H9 (cell line): ENCODE measurements at regions not wholly inside any gene's neighbourhood (a gene's known extent, or its start where the extent isn't known, plus 50 kb on each side); places are given as distances from the start of the nearest gene placed in this dataset.

Experiments used
- DNase-seq: peaks from one replicate; pipeline ENCODE4 v3.0.0-alpha.2; 2017
- H2AFZ ChIP-seq: one replicate; pipeline ENCODE4 v1.6.1; 2013; ENCODE audit warnings: mild to moderate bottlenecking, low read length, control low read depth, moderate library complexity
- H2AK5ac ChIP-seq: 2 replicates; pipeline ENCODE4 v1.6.1; 2013; ENCODE audit warnings: low read length, control low read depth, mixed read lengths; ENCODE audit not compliant: insufficient read length
- H2BK120ac ChIP-seq: one replicate; pipeline ENCODE4 v1.6.1; 2013; ENCODE audit warnings: low read depth, mild to moderate bottlenecking, low read length, control low read depth, inconsistent platforms; ENCODE audit not compliant: poor library complexity, severe bottlenecking
- H2BK12ac ChIP-seq: 2 replicates; pipeline ENCODE4 v1.6.1; 2013; ENCODE audit warnings: low read length, control low read depth, mixed read lengths, low read depth; ENCODE audit not compliant: insufficient read length
- H2BK15ac ChIP-seq: 2 replicates; pipeline ENCODE4 v1.6.1; 2013; ENCODE audit warnings: low read depth, low read length, control low read depth
- H2BK20ac ChIP-seq: one replicate; pipeline ENCODE4 v1.6.1; 2013; ENCODE audit warnings: low read depth, mild to moderate bottlenecking, low read length, control low read depth, inconsistent platforms; ENCODE audit not compliant: poor library complexity, severe bottlenecking
- H2BK5ac ChIP-seq: 2 replicates; pipeline ENCODE4 v1.6.1; 2013; ENCODE audit warnings: low read length, control low read depth, mixed read lengths; ENCODE audit not compliant: insufficient read length
- H3K14ac ChIP-seq: 2 replicates; pipeline ENCODE4 v1.6.1; 2013; ENCODE audit warnings: low read length, control low read depth; ENCODE audit not compliant: insufficient read depth
- H3K18ac ChIP-seq: 2 replicates; pipeline ENCODE4 v1.6.1; 2013; ENCODE audit warnings: low read depth, mild to moderate bottlenecking, mixed read lengths, low read length, control low read depth; ENCODE audit not compliant: insufficient read length
- H3K23ac ChIP-seq: 2 replicates; pipeline ENCODE4 v1.6.1; 2013; ENCODE audit warnings: low read length, control low read depth, mixed read lengths, low read depth; ENCODE audit not compliant: insufficient read length
- H3K23me2 ChIP-seq: 2 replicates; pipeline ENCODE4 v1.6.1; 2013; ENCODE audit warnings: low read depth, mild to moderate bottlenecking, mixed read lengths, low read length, control low read depth; ENCODE audit not compliant: insufficient read length, poor library complexity, severe bottlenecking
- H3K27ac ChIP-seq: 2 replicates; pipeline ENCODE4 v1.5.1; 2013; ENCODE audit warnings: low read length, control low read depth, mixed read lengths, low read depth; ENCODE audit not compliant: insufficient read length
- H3K27me3 ChIP-seq: 2 replicates; pipeline ENCODE4 v1.6.1; 2013; ENCODE audit warnings: low read length, control low read depth, inconsistent platforms; ENCODE audit not compliant: insufficient read depth
- H3K4ac ChIP-seq: 2 replicates; pipeline ENCODE4 v1.6.1; 2013; ENCODE audit warnings: low read depth, mild to moderate bottlenecking, control low read depth, inconsistent platforms, low read length, moderate library complexity
- H3K4me1 ChIP-seq: 2 replicates; pipeline ENCODE4 v1.6.1; 2013; ENCODE audit warnings: low read length, control low read depth, inconsistent platforms; ENCODE audit not compliant: insufficient read depth
- H3K4me2 ChIP-seq: 2 replicates; pipeline ENCODE4 v1.6.1; 2013; ENCODE audit warnings: low read length, control low read depth, mixed read lengths; ENCODE audit not compliant: insufficient read length, insufficient read depth
- H3K56ac ChIP-seq: 2 replicates; pipeline ENCODE4 v1.6.1; 2013; ENCODE audit warnings: low read depth, mild to moderate bottlenecking, mixed read lengths, low read length, control low read depth; ENCODE audit not compliant: insufficient read length
- H3K79me1 ChIP-seq: 2 replicates; pipeline ENCODE4 v1.6.1; 2013; ENCODE audit warnings: low read depth, mild to moderate bottlenecking, moderate library complexity, low read length, control low read depth, inconsistent platforms; ENCODE audit not compliant: insufficient read depth, poor library complexity, severe bottlenecking
- H3K79me2 ChIP-seq: 2 replicates; pipeline ENCODE4 v1.6.1; 2013; ENCODE audit warnings: low read length, control low read depth, inconsistent platforms; ENCODE audit not compliant: insufficient read depth
- H3K9ac ChIP-seq: 2 replicates; pipeline ENCODE4 v1.6.1; 2013; ENCODE audit warnings: low read length, control low read depth, mixed read lengths; ENCODE audit not compliant: insufficient read length; ENCODE audit errors: extremely low read depth
- H3K9me3 ChIP-seq: one replicate; pipeline ENCODE4 v1.6.1; 2013; ENCODE audit warnings: low read depth, low read length, inconsistent platforms; ENCODE audit not compliant: control insufficient read depth
- H3T11ph ChIP-seq: one replicate; pipeline ENCODE4 v1.6.1; 2013; ENCODE audit warnings: mild to moderate bottlenecking, low read length, control low read depth, inconsistent platforms
- H4K20me1 ChIP-seq: one replicate; pipeline ENCODE4 v1.6.1; 2013; ENCODE audit not compliant: control insufficient read depth, insufficient read length, insufficient read depth
- H4K5ac ChIP-seq: 2 replicates; pipeline ENCODE4 v1.6.1; 2013; ENCODE audit warnings: low read depth, mild to moderate bottlenecking, mixed read lengths, low read length, control low read depth; ENCODE audit not compliant: insufficient read length
- H4K8ac ChIP-seq: replicated peaks from 2 replicates; pipeline ENCODE4 v1.6.1; 2013; ENCODE audit warnings: low read length, control low read depth, mixed read lengths, low read depth; ENCODE audit not compliant: insufficient read length
- H4K91ac ChIP-seq: 2 replicates; pipeline ENCODE4 v1.6.1; 2013; ENCODE audit warnings: low read depth, mild to moderate bottlenecking, moderate library complexity, mixed read lengths, low read length, control low read depth; ENCODE audit not compliant: insufficient read length
- H3K27ac Mint-ChIP-seq, 3 experiments: 2 replicates in 2 of 3; 3 replicates in 1 of 3; pipeline ENCODE4 v1.8.0; 2020 to 2021; ENCODE audit warnings: mixed read lengths in 3 of 3, mild to moderate bottlenecking in 1 of 3, moderate library complexity in 1 of 3
- H3K27me3 Mint-ChIP-seq: 2 replicates; pipeline ENCODE4 v1.8.0; 2021; ENCODE audit warnings: low read depth, mild to moderate bottlenecking, moderate library complexity, mixed read lengths
- H3K36me3 Mint-ChIP-seq, 3 experiments: 2 replicates in 2 of 3; 3 replicates in 1 of 3; pipeline ENCODE4 v1.8.0; 2020 to 2021; ENCODE audit warnings: low read depth in 3 of 3, mixed read lengths in 3 of 3; ENCODE audit not compliant: insufficient read depth in 1 of 3
- H3K4me1 Mint-ChIP-seq, 2 experiments: 2 replicates each; pipeline ENCODE4 v1.8.0; 2020; ENCODE audit warnings: mixed read lengths in 2 of 2
- H3K4me3 Mint-ChIP-seq, 2 experiments: 2 replicates in 1 of 2; 3 replicates in 1 of 2; pipeline ENCODE4 v1.8.0; 2020 to 2021; ENCODE audit warnings: mild to moderate bottlenecking in 2 of 2, mixed read lengths in 2 of 2, moderate library complexity in 1 of 2
- H3K9me3 Mint-ChIP-seq, 2 experiments: 2 replicates in 1 of 2; 3 replicates in 1 of 2; pipeline ENCODE4 v1.8.0; 2020; ENCODE audit warnings: mild to moderate bottlenecking in 2 of 2, mixed read lengths in 2 of 2, moderate library complexity in 1 of 2
- WGBS: extraction: QIAGEN DNeasy Blood & Tissue Kit; methylation state at CpG from one replicate; pipeline ENCODE4 v1.1.7; 2013; ENCODE audit warnings: missing lambda C conversion rate, low lambda C conversion rate, mixed read lengths; ENCODE audit not compliant: insufficient read length; ENCODE audit errors: extremely low coverage; 5-methylcytosine and 5-hydroxymethylcytosine counted together
- TF ChIP-seq, protein P1 (sequence below): fragments of 200-600 bp; sonication (generic); conservative IDR thresholded peaks from 3 replicates; pipeline ENCODE4 v1.8.0; 2021; ENCODE audit warnings: antibody characterized with exemption, mild to moderate bottlenecking

DNA sequence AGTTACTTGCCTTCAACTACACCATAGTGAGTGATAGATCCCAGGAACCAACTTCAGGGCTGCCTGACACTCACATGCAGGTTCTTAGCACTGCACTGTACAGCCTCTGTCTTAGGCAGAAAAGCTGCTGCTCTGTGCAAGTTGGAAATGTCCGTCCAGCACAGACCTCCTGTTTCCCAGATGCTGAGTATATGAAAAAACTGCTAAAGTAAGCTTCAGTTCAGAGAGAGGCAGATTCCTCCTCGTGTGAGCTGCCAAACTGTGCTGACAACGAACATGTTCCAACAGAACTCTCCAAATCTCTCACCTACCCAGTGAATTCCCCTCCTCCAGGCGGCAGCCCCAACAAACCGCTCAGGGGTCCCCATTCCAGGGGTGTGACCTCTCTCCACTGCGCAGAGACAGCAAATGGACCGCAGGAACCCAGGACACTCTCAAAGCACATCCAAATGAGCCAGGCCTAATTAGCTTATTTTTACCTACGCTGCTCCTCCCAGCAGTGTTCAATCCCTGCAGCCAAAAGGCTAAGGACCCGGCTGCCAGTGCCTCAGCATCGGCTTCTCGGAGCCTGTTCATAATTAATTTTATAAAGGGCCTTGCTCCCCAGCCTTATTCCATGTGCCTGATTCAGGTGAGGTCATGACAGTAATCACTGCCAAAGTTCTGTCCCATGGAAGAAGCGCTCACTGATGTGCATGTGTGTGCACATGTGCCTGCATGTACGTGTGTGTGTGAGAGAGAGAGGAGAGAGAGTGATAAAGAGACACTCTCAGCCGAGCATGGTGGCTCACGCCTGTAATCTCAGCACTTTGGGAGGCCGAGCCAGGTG, 159.5 kb upstream of the AUTS2 start:
- Mint-ChIP-seq H3K27me3 (peaks cover 28% of the 10 kb centered on the region), H3K9me3 (peaks cover 0 to 2% of the 10 kb centered on the region in 2 experiments; a peak in 2 of 5 replicates), H3K4me1 (peaks cover 6% of the 10 kb centered on the region in 2 experiments; a peak in 3 of 4 replicates), H3K27ac (no peak overlapping the region; a peak in 1 of 7 replicates), H3K36me3 (no peaks in the 10 kb centered on the region), H3K4me3 (no peak overlapping the region)
- Histone ChIP-seq H4K5ac (no peak overlapping the region), H3K79me1 (no peaks in the 10 kb centered on the region), H3K23ac (no peak overlapping the region), H4K20me1 (no peaks in the 10 kb centered on the region), H3K9me3 (no peaks in the 10 kb centered on the region), H2BK120ac (no peak overlapping the region), H4K8ac (no peak overlapping the region), H3K27me3 (no peaks in the 10 kb centered on the region), H3K56ac (no peak overlapping the region), H3T11ph (no peak overlapping the region), H3K4me2 (no peak overlapping the region), H2AK5ac (no peak overlapping the region), H2AFZ (no peak overlapping the region), H3K14ac (no peak overlapping the region), H3K4ac (no peak overlapping the region), H2BK5ac (no peak overlapping the region), H3K4me1 (no peaks in the 10 kb centered on the region), H3K79me2 (no peaks in the 10 kb centered on the region), H2BK20ac (no peak overlapping the region), H2BK15ac (no peak overlapping the region), H3K18ac (no peak overlapping the region), H3K27ac (no peak overlapping the region), H3K23me2 (no peaks in the 10 kb centered on the region), H3K9ac (no peak overlapping the region), H2BK12ac (no peak overlapping the region), H4K91ac (no peak overlapping the region)
- TF ChIP-seq, protein P1, sequence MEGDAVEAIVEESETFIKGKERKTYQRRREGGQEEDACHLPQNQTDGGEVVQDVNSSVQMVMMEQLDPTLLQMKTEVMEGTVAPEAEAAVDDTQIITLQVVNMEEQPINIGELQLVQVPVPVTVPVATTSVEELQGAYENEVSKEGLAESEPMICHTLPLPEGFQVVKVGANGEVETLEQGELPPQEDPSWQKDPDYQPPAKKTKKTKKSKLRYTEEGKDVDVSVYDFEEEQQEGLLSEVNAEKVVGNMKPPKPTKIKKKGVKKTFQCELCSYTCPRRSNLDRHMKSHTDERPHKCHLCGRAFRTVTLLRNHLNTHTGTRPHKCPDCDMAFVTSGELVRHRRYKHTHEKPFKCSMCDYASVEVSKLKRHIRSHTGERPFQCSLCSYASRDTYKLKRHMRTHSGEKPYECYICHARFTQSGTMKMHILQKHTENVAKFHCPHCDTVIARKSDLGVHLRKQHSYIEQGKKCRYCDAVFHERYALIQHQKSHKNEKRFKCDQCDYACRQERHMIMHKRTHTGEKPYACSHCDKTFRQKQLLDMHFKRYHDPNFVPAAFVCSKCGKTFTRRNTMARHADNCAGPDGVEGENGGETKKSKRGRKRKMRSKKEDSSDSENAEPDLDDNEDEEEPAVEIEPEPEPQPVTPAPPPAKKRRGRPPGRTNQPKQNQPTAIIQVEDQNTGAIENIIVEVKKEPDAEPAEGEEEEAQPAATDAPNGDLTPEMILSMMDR = no peak
- no CpG with 5 or more reads among the region's 16 CpGs for WGBS
- no peak for DNase-seq
